ENCODE measurements at regions not wholly inside any gene's neighbourhood (a gene's known extent, or its start where the extent isn't known, plus 50 kb on each side); places are given as distances from the start of the nearest gene placed in this dataset.

GRCh38 chr9:107635803-107636174 lies 146.2 kb upstream of the KLF4 start:
- TF ChIP-seq POLR2A (IDR thresholded peaks at IDR 0.05), result no peak
- no peak for TF ChIP-seq CTCF (IDR thresholded peaks at IDR 0.05)
- TF ChIP-seq EP300 (IDR thresholded peaks at IDR 0.05), result no peak
- no peak for TF ChIP-seq POLR2AphosphoS5 (IDR thresholded peaks at IDR 0.05)
- H3K36me3 ChIP-seq, result no peaks in the 10 kb centered on the region
- peaks cover 13 to 18% (median 15%) of the 10 kb centered on the region in 4 donors for H3K4me1 ChIP-seq
- H3K27ac ChIP-seq, result no peak overlapping the region
- no peak for ATAC-seq (ENCODE audit: low FRiP score in 2 of 2)
- H3K27me3 ChIP-seq, result no peaks in the 10 kb centered on the region
- no peaks in the 10 kb centered on the region for H3K9me3 ChIP-seq
- no peak for DNase-seq
- WGBS, 2 donors, result 73 to 80% methylated on average over 6 of the region's 6 CpGs
- H3K4me3 ChIP-seq, result no peak overlapping the region

GRCh38 chr9:107635101-107635802 lies 145.7 kb upstream of the KLF4 start:
- Histone ChIP-seq H3K9me3 (no peaks in the 10 kb centered on the region), H3K4me1 (peaks cover 13 to 18% (median 15%) of the 10 kb centered on the region in 4 donors), H3K27ac (no peak overlapping the region), H3K27me3 (no peaks in the 10 kb centered on the region), H3K36me3 (no peaks in the 10 kb centered on the region), H3K4me3 (no peak overlapping the region)
- no peak for TF ChIP-seq POLR2A (IDR thresholded peaks at IDR 0.05)
- DNase-seq (no peak), ATAC-seq (ENCODE audit: low FRiP score in 2 of 2) (no peak)
- 77 to 79% methylated on average over 7 of the region's 7 CpGs for WGBS, 2 donors

- ATAC-seq (ENCODE audit: low FRiP score in 2 of 2) (no peak), DNase-seq (no peak)
- Histone ChIP-seq H3K36me3 (no peaks in the 10 kb centered on the region), H3K27ac (no peak overlapping the region), H3K4me3 (no peak overlapping the region), H3K27me3 (no peaks in the 10 kb centered on the region), H3K4me1 (peaks cover 9 to 11% (median 10%) of the 10 kb centered on the region in 4 donors), H3K9me3 (no peaks in the 10 kb centered on the region)
- TF ChIP-seq POLR2AphosphoS5 (IDR thresholded peaks at IDR 0.05) (no peak), POLR2A (IDR thresholded peaks at IDR 0.05) (no peak), CTCF (IDR thresholded peaks at IDR 0.05) (no peak), EP300 (IDR thresholded peaks at IDR 0.05) (no peak)
- 64 to 72% methylated on average over 5 of the region's 5 CpGs for WGBS, 2 donors
Observed at GRCh38 chr9:107633406-107633805, 143.8 kb upstream of the KLF4 start.

- TF ChIP-seq POLR2A (IDR thresholded peaks at IDR 0.05), result no peak
- TF ChIP-seq EP300 (IDR thresholded peaks at IDR 0.05), result no peak
- TF ChIP-seq POLR2AphosphoS5 (IDR thresholded peaks at IDR 0.05), result no peak
- no peak for TF ChIP-seq CTCF (IDR thresholded peaks at IDR 0.05)
- no peak overlapping the region for H3K4me3 ChIP-seq
- no peaks in the 10 kb centered on the region for H3K27me3 ChIP-seq
- no peak overlapping the region for H3K27ac ChIP-seq
- H3K36me3 ChIP-seq, result no peaks in the 10 kb centered on the region
- peaks cover 8 to 11% (median 9%) of the 10 kb centered on the region in 4 donors for H3K4me1 ChIP-seq
- no peaks in the 10 kb centered on the region for H3K9me3 ChIP-seq
- DNase-seq (no peak), ATAC-seq (ENCODE audit: low FRiP score in 2 of 2) (no peak)
- WGBS, 2 donors, result 80% methylated on average over 4 of the region's 4 CpGs
Observed at GRCh38 chr9:107632661-107633060, 143.1 kb upstream of the KLF4 start.

GRCh38 chr9:107632216-107632615 lies 142.6 kb upstream of the KLF4 start:
- H3K4me1 ChIP-seq, result peaks cover 4 to 9% (median 8%) of the 10 kb centered on the region in 4 donors
- H3K9me3 ChIP-seq, result no peaks in the 10 kb centered on the region
- no peak overlapping the region for H3K27ac ChIP-seq
- DNase-seq, result no peak
- no peak for ATAC-seq (ENCODE audit: low FRiP score in 2 of 2)
- H3K36me3 ChIP-seq, result no peaks in the 10 kb centered on the region
- H3K27me3 ChIP-seq, result no peaks in the 10 kb centered on the region
- TF ChIP-seq POLR2A (IDR thresholded peaks at IDR 0.05), result no peak
- TF ChIP-seq EP300 (IDR thresholded peaks at IDR 0.05), result no peak
- TF ChIP-seq CTCF (IDR thresholded peaks at IDR 0.05), result no peak
- no peak for TF ChIP-seq POLR2AphosphoS5 (IDR thresholded peaks at IDR 0.05)
- 79 to 88% methylated on average over 9 of the region's 9 CpGs for WGBS, 2 donors
- H3K4me3 ChIP-seq, result no peak overlapping the region
